K562 (cell line): ENCODE measurements at regions not wholly inside any gene's neighbourhood (a gene's known extent, or its start where the extent isn't known, plus 50 kb on each side); places are given as distances from the start of the nearest gene placed in this dataset.

Source experiments
- EGR1 ChIP-seq: fragments of 450-650 bp; conservative IDR thresholded peaks from 2 replicates; pipeline ENCODE4 v1.6.1; 2017; ENCODE audit warnings: mild to moderate bottlenecking
- EZH2 ChIP-seq: IDR thresholded peaks from 2 replicates; pipeline ENCODE4 v1.6.1; 2012; ENCODE audit warnings: low read depth, mild to moderate bottlenecking, inconsistent platforms, low read length, borderline replicate concordance
- MAX ChIP-seq: sonication (generic); formaldehyde crosslinking; IDR thresholded peaks from 2 replicates; pipeline ENCODE4 v1.9.0; 2022; ENCODE audit warnings: mild to moderate bottlenecking, missing genetic modification reagents
- ZNF24 ChIP-seq: fragments of 450-650 bp; IDR thresholded peaks from 2 replicates; pipeline ENCODE4 v1.6.1; 2016
- ZNF3 ChIP-seq: fragments of 250-450 bp; sonication (Bioruptor Pico); IDR thresholded peaks from 2 replicates; pipeline ENCODE4 v1.5.0; 2021; ENCODE audit warnings: mild to moderate bottlenecking, moderate library complexity
- TF ChIP-seq, protein P1 (sequence below), 2 experiments: fragments of 450-650 bp in 1 of 2; sonication (generic) in 1 of 2; formaldehyde crosslinking; conservative IDR thresholded peaks; 2 replicates each; pipeline versions ENCODE4 v1.4.0 to v1.8.1; 2020 to 2022; ENCODE audit warnings: mild to moderate bottlenecking in 1 of 2, missing genetic modification reagents in 1 of 2

GRCh38 chrX:68915778-68916177, 87.0 kb downstream of the EFNB1 start:
- TF ChIP-seq ZNF3 (no peak), ZNF24 (no peak), EZH2 (no peak), MAX (CRISPR knock-in tag) (no peak), EGR1 (no peak)
- TF ChIP-seq, protein P1, sequence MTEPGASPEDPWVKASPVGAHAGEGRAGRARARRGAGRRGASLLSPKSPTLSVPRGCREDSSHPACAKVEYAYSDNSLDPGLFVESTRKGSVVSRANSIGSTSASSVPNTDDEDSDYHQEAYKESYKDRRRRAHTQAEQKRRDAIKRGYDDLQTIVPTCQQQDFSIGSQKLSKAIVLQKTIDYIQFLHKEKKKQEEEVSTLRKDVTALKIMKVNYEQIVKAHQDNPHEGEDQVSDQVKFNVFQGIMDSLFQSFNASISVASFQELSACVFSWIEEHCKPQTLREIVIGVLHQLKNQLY (CRISPR knock-in tag; conservative IDR thresholded peaks at IDR 0.05), result no peak
